Stromal cell of bone marrow (primary cell): ENCODE measurements at regions not wholly inside any gene's neighbourhood (a gene's known extent, or its start where the extent isn't known, plus 50 kb on each side); places are given as distances from the start of the nearest gene placed in this dataset.
"Not testable (repeated sequence)": the region's sequence is repeated elsewhere in the genome, so short reads cannot be mapped to it uniquely, and the experiment has no call there.

Experiments used
- DNase-seq: peaks from one replicate; pipeline ENCODE4 v3.0.0-alpha.2; 2012; ENCODE audit warnings: low read depth

DNA sequence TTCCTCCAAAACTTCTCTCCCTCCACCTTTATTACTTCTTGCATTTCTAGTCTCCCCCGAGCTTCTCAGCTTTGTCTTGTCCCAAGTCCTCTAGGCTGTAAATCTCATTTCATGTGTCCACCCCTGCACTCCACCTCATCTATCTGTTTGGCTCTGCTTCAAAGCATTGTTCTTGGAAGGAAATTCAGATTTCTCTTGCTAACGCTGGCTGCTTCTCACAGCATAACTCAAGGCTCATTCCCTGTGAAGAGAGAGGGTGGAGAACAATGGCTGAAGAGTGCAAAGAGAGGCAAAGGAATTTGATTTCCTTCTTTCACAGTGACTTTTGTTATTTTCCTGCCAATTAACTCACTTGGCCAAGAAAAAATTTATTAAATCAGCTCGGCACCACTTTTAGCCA lies 476.5 kb downstream of the TMEM114 start:
- no peak for DNase-seq

DNA sequence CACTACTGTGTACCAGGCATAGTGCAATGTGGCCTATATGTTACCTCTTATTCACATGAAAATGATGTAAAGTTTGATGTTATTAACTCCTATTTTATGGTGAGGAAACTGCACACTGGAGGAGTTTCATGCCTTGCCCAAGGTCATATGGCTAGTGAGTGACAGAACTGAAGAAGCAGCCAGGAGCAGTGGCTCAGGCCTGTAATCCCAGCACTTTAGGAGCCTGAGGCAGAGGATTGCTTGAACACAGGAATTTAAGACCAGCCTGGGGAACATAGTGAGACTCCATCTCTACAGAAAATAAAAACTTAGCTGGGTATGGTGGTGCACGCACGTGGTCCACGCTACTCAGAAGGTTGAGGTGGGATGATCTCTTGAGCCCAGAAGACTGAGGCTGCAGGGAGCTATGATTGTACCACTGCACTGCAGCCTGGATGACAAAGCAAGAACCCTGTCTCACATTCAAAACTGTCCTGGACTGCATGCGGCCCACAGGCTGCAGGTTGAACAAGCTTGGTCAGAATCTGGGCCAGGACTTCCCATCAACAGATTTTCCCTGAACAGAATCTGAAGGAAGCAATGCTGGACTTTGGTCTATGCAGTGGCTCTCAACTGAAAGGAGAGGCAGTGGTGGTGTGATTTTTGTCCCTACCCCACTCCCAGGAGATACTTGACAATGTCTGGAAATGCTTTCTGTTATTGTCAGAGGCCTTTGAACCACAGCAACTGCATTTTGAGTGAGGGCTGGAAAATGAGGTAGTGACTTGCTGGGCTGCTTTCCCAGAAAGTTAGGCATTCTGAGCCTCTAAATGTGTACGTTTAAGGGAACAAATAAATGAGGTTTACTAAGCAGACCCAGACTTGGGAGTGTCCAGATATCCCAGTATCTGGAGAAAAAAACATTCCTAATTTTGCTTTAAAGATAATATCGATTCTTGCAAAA lies 479.5 kb downstream of the TMEM114 start:
- no peak for DNase-seq

DNA sequence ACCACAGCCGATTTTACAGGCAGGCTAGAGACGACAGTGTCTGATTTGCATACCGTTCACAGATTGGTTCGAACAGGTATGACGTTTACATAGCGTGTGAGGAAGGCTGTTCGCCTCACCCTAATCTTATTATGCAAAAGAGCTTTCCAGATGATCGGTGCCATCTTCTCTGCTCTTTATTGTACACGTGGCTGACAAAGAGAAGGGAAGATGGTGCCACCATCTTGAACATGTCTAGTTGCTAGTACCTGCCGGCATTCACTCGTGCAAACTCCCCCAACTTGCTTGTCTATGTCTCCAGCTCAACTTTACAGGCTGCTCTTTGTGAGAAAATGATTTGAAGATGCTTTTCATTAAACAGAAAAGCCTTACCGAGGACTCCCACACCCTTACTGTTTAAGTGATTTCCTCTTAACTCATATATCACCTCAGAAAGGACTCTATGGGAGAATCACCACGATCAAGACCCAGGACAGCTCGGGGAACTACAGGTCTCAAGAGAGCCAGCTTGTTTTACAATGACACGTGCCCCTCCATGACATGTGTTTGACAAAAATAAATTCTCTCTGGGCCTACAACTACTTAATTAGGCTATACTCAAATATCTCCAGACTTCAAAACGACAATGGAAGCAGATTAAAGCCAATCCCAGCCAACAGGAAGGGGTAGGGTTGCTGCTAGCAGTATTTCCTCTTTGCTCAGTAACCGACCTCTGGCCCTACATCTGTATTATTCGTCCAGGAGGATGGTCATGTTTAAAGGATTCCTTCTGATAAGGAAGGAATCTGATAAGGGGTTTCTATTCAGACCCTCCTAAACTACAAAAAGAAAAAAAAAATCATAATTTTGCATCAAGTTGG lies 480.6 kb downstream of the TMEM114 start:
- DNase-seq = no peak

DNA sequence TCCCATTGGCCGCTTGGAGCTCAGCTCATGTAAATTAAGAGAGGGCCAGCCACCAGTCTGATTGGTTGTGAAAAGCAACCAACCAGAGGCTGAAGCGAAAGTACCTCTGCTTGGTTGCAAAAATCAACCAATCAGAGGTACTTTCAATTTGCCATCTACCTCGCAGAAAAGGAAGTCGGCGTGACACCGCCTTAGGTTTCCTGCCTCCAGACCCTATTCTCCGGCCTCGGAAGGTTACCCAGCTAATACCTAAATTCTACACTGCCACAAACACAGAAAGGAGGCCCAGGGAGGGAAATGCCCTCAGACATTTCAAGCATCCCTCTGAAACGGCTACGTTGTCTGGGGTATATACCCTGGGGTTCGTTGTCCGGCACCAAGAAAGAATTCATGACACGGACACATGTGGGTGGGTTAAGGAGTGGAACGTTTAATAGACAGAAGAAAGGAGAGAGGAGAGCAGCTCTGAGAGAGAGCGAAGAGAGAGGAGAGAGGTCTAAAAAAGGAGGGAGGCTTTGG lies 481.3 kb downstream of the TMEM114 start:
- no peak for DNase-seq

DNA sequence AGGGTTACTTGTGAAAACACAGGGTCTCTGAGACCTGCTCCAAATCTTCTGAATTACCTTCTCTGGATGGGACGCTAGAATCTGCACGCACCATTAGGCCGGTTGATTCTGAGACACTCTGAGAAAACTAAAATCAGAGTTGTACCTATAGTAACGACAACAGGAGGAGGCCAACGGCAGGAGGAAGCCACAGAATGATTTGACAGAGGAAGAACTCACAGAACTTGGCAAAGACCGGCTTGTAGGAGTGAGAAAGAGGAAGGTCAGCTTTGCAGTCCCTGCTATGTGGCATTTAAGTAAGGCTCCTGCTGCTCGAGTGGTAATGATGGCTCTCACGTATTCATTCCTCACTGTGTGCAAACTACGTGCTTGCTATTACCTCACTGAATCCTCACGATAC lies 483.0 kb downstream of the TMEM114 start:
- DNase-seq = no peak

DNA sequence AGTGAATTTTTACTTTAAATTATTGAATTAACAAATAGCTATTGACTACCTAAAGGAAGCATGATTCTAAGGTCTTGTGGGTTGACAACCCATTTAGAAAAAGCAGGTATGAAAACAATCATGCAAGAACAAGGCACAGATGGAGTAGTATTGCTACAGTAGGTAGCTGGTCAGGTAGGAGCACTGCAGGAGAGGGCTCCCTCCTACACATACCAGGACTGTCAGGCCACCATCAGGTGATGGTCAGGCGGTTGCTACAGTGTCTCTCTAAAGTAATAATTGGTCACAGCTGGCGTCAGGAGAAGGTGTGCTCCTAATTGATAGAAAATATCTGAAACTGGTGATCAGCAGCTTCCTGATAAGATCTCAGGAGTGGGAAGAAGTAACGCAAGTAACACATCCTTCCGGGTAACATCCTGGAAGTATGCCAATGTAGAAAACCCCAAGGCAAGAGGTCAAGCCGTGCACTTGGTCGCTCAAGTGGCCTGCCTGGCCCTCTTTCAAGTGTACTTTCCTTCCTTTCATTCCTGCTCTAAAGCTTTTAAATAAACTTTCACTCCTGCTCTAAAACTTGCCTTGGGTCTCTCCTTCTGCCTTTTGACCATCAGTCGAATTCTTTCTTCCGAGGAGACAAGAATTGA lies 486.5 kb downstream of the TMEM114 start:
- no peak for DNase-seq

DNA sequence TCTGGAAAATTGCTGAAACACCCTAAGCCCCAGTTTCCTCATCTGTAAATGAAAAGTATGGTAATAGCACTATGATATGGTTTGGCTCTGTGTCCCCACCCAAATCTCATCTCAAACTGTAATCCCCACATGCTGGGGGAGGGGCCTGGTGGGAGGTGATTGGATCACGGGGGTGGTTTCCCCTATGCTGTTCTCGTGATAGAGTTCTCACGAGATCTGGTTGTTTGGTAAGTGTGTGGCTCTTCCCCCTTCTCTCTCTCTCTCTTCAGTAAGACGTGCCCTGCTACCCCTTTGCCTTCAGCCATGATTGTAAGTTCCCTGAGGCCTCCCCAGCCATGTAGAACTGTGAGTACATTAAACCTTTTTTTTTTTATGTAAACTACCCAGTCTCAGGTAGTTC lies 490.7 kb downstream of the TMEM114 start:
- DNase-seq = no peak

DNA sequence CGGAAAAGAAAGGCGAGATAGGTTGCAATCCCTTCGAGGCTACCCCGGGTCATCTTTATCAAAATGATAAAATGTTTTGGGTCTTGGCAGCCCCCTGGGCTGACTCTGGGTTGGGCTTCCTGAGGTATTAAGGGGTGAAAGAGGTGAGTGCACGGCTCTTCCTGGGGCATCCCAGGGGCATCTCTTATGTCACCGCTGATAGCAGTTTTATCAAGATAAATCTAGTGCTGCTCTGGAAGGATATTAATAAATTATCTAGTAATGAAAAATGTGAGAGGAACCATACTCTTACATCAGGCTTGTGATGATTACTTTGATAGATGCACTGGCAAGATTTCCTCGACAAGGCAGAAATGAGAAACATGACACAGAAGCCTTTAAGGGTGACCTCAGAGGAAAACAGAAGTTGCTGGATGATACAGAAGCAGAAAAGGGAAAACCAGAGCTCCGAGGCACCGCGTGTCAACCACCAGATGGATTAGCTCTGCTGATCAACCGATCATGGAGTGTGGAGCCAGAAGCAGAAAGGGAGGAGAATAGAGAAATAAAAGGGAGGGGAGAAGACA lies 491.3 kb downstream of the TMEM114 start:
- no peak for DNase-seq

DNA sequence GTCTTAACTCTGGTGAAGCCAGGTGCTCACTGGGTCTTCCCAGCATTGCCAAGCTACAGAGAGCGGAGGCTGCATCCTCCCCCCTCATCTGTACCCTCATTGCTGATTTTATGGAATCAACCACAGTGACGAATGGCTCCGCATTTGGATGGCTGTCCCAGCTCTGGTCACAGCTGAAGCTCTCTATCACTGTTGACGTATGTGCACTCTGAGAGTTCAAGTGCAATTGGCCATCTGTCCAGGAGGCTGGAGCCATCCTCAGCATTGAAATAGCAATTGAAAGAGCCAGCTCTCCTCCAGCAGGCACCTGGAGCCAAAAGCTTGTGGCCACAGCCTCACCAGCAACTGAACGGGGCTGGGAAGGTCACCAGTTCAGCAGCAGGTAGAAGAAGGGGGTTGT lies 494.1 kb downstream of the TMEM114 start:
- no peak for DNase-seq

DNA sequence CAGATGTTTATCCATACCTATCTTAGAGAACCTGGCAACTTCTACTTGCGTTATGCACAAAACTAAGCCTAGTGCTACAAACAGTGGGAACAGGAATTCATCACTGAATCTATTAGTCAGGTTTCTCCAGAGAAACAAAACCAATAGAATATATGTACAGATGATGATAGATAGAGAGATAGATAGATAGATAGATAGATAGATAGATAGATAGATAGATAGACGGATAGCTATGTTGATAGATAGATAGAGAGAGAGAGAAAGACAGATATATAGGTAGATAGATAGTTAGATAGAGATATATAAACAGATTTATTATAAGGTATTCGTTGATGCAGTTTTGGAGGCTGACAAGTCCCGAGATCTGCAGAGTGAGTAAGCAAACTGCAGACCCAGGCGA lies 495.6 kb downstream of the TMEM114 start:
- no peak for DNase-seq

DNA sequence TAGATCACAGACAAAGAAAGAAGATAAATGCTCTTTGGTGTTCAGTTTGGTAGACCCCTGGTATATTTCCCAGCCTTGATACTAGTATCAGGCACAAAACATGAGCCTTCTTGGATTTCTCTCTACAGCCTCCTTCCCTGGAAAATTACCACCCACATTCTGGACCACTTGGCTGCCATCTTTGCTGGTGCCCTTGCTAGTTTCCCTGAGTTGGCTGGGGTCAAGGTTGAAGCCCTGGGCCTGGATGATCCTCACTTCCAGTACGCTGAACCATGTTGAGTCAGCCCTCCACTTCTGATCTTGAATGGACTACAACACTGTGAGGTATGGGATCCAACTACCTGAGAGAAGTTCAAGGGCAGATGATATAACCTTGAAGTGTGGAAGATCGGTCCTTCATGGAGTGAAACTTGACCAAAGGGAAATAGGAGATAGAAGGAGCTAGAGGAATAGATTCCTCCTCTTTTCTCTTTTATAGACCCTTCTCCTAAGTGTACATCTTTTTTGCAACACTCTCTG lies 501.4 kb downstream of the TMEM114 start:
- DNase-seq = no peak

DNA sequence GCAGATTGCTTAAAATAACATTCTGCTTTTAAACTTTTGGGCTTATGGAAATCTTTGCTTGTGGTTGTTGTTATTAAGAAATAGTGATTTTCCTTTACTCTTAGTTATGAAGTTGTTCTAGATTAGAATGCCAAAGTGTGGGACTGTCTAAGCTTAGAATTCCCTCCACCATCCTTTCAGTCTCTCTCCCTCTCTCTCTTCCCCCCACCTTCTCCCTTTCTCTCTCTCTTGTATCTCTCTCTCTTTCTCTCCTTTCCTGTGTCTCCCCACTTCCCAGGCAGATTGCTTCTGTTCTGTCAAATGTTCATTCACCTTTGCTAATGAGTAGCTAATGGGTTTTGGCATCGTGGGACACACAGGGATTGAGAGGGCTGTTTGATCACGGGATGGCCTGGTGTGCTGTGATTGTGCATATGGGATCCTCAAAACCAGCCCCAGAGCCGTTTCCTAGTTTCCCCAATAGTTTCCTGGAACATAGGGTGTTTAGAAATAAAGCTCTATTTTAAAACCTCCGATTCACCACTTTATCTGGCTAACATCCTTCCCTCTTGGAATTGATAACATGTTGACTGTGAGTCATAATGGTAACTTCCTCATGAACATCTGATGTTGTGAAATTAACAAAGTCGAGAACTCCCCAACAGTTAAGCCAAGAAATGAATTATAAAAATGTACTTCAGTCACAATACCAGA lies 502.6 kb downstream of the TMEM114 start:
- DNase-seq = no peak

DNA sequence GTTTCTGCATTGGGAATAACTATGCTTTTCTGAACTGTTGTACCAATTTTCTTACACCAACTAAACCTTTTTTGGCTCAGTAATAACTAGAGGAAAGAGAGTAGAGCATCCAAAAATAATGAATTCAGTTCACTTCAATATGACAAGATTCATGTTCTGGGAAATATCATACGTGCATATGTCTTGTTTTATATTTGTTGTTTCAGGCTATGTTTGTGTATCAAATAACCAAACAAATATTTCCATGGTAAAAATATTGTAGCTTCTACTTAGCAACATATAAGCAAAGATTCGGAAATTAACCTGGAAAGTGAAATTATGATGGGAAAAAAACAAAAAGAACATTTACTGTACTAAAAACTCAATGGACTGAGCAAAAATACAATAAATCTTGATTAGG lies 503.2 kb downstream of the TMEM114 start:
- DNase-seq = no peak

DNA sequence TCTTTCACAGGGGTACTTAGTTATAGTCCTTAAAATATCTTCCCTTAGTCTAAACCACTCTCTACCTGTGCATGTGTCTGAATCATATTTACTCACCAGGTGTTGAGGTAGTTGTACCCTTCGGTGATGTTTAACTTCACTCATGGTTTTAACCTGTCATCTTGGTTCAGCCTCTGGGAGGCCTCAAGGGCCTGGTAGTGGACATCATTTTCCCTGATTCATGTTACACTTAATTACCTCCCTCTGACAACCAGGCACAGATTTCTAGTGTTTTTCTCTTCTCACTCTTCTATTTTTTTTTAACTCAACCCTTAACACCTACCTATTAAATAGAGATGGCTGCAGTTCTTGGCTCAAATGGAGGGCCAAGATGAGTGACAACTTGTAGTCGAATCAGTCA lies 505.4 kb downstream of the TMEM114 start:
- DNase-seq = no peak

DNA sequence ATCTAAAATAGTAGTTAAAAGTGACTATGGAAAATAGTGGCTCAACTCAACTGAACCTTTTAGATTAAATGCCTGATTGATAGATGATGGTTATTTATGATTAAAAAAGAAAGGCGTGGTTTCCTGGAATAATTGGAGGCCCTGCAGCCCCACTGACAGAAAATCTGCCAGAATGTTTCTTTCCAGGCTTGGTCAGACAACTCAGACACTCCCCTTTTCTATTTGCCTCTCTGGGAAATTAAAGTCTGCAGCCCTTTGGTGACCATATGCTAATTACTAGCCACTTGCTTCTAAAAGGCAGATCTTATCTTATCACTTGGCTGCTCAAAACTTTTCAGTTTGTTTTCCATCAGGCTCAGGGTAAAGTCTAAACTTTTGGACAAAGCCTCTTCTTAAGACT lies 506.0 kb downstream of the TMEM114 start:
- no peak for DNase-seq

DNA sequence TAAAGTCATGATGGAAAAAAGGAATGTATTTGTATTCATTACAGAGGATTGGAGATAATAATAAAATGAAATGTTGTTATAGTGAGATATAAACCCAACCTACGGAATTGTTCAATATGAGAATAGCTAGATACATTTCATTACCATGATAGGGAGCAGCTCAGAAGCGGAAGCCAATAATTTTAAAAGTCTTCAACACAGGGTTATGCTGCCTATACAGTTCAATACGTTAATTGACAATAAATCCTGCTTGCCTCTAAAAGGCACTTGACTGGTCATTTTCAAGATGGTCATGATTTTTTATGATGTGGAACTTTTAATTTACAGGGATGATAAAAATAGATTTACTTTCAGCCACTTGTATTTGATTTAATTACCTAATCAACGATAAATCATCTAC lies 506.8 kb downstream of the TMEM114 start:
- no peak for DNase-seq

DNA sequence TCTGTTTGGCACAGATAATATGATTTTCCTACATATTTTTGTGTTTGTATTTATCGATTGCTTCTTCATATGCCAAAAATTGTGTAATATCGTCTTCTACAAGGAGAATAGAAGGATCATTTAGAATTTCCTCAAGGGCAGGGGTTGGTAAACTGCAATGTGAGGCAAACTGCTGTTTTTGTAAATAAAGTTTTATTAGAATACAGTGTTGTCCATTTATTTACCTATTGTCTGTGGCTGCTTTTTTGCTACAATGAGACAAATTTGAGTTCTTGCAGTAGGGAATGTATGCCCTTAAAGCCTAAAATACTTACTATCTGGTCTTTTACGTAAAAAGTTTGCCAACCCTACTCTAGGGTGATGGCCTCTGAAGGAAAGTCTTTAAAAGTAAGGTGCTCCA lies 509.5 kb downstream of the TMEM114 start:
- no peak for DNase-seq

DNA sequence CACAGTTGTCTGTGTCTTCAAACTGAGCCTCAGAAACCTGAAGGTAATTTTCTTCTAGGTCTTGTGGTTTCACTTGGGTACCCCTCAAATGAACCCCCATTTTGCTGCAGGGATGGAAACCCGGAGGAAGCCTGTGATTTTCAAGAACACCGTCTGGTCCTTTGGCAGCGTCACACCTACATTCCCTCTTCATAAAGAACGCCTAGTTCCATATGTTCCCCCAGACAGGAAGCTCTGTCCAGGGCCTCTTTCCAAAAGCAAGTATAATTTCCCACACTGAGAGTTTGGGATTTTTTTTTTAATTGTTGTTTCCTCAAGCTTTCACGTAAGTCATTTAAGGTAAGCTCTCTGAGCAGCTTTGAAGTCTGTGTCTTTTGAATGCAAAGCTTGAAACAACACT lies 515.0 kb downstream of the TMEM114 start:
- DNase-seq = no peak

DNA sequence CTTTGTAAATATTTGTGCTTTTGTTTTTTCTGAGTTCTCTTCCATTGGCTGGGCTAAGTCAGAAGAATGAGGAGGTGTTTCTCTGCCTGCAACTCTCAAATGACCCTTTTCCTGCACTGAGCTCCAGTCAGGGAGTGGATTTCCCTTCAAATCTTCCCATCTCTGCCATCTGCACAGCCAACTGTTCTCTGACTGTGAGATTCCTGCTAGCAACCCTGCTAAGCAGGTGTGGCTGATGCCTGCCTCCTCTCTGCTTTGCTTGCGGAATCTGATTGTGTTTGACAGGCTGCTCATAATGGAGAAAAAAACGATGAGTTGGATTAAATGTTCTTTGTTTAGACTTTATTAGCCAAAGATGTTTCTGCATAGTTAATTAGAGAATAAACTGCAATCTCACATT lies 519.8 kb downstream of the TMEM114 start:
- no peak for DNase-seq

DNA sequence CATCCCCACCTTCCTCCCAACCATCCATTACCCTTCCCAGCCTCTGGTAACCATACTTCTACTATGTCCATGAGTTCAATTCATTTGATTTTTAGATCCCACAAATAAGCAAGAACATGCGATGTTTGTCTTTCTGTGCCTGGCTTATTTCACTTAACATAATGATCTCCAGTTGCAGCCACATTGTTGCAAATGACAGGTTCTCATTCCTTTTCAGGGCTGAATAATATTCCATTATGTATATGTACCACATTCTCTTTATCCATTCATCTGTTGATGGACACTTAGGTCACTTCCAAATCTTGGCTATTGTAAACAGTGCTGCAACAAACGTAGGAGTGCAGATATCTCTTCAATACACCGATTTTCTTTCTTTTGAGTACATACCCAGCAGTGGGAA lies 522.1 kb downstream of the TMEM114 start:
- DNase-seq = not testable (repeated sequence)

DNA sequence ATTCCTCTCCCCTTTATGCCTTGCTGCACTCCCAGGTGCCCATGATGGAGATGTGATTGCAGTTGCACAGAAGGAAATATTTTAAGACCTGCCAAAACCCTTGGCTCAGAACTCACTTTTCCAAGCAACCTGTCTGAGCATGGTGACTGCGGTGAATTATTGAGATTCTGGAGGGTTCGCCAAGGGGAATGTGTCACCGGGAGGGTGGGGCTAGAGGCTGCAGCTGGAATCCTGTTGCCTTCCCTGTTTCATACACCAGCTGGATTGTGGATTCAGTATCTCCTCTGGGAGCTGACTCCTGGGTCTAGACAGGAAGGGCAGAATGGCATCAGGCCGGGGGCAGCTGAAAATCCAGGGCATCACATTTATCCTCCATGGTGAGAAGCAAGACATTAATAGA lies 527.2 kb downstream of the TMEM114 start:
- DNase-seq = no peak
